Ovary (tissue), 7 donors: ENCODE measurements at regions not wholly inside any gene's neighbourhood (a gene's known extent, or its start where the extent isn't known, plus 50 kb on each side); places are given as distances from the start of the nearest gene placed in this dataset.

Experiments used
- DNase-seq, 5 donors: peaks; one replicate each; pipeline ENCODE4 v3.0.0-alpha.2; 2019 to 2020
- H3K27ac ChIP-seq, 2 donors: fragments of 200-600 bp; one replicate each; pipeline versions ENCODE4 v1.5.1 to v1.8.0; 2019 to 2022
- H3K27me3 ChIP-seq: fragments of 200-600 bp; one replicate; pipeline ENCODE4 v1.8.0; 2022
- H3K36me3 ChIP-seq: fragments of 200-600 bp; sonication (generic); one replicate; pipeline ENCODE4 v1.5.1; 2019
- H3K4me1 ChIP-seq: one replicate; pipeline ENCODE4 v1.8.1; 2013; ENCODE audit warnings: mild to moderate bottlenecking, moderate library complexity; ENCODE audit not compliant: insufficient read depth
- H3K4me3 ChIP-seq: fragments of 200-600 bp; sonication (generic); one replicate; pipeline ENCODE4 v1.5.1; 2017
- H3K9me3 ChIP-seq, 2 donors: fragments of 200-600 bp in 1 of 2; sonication (generic) in 1 of 2; one replicate each; pipeline versions ENCODE4 v1.5.1 to v1.8.1; 2013 to 2019; ENCODE audit warnings: mild to moderate bottlenecking in 1 of 2, moderate library complexity in 1 of 2
- EP300 ChIP-seq: sonication (generic); formaldehyde crosslinking; IDR thresholded peaks from one replicate; pipeline ENCODE4 v1.6.1; 2017; ENCODE audit warnings: antibody characterized with exemption
- POLR2A ChIP-seq: fragments of 450-650 bp; IDR thresholded peaks from one replicate; pipeline ENCODE4 v1.6.1; 2017; ENCODE audit warnings: antibody characterized with exemption, mild to moderate bottlenecking, moderate library complexity
- WGBS, 3 donors: extraction: QIAGEN DNeasy Blood & Tissue Kit in 1 of 3; methylation state at CpG; one replicate each; pipeline versions ENCODE4 v1.1.5 to v1.1.7; 2013 to 2017; 5-methylcytosine and 5-hydroxymethylcytosine counted together
- intact Hi-C, 4 donors: fragments of 100-400 bp; cut with DNase I; formaldehyde crosslinking; loops; one replicate each; pipeline versions ENCODE4 v1.11.0 to v1.15.1; 2022 to 2023
- TF ChIP-seq, protein P1 (sequence below), 3 donors: fragments of 450-650 bp in 2 of 3; fragments of 200-600 bp in 1 of 3; IDR thresholded peaks; one replicate each; pipeline versions ENCODE4 v1.5.1 to v1.8.0; 2016 to 2022; ENCODE audit warnings: antibody characterized with exemption in 3 of 3, mild to moderate bottlenecking in 1 of 3
- donor health status: DM: no; HTN: no; CAD: no; lungs with moderate emphysema.
- donor health status: DM: no; HTN: no; CAD: no.
- donor health status: Bipolar disorder and iron deficiency.
- donor health status: DM: no; HTN: no; CAD: no.
- donor health status: DM: yes; HTN: yes; CAD: no.

DNA sequence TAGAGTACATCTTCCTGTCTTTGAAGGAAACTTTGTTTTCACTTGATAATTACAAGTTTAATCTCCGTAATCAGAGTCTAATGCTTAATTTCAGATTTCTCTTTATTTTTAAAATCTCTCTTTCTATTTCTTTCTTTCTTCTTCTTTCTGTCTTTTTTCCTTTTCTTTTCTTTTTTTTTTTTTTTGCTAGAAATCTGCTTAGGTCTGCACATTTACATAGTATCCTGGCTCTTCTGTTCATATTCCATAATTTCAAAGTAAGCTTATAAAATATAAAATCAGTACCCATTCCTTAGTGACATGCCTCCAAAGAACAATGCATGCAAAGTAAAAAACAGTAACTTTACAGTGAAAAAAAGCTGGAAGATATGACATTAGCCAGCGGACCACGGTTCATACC lies 601.7 kb upstream of the VSTM2A start:
- WGBS, 3 donors, result 92 to 94% (median 93%) methylated on average over 3 of the region's 3 CpGs
- Histone ChIP-seq H3K27ac (no peak overlapping the region), H3K4me3 (no peak overlapping the region), H3K4me1 (no peaks in the 10 kb centered on the region), H3K27me3 (no peaks in the 10 kb centered on the region), H3K9me3 (no peaks in the 10 kb centered on the region), H3K36me3 (no peaks in the 10 kb centered on the region)
- TF ChIP-seq EP300 (no peak), POLR2A (no peak)
- TF ChIP-seq, protein P1, sequence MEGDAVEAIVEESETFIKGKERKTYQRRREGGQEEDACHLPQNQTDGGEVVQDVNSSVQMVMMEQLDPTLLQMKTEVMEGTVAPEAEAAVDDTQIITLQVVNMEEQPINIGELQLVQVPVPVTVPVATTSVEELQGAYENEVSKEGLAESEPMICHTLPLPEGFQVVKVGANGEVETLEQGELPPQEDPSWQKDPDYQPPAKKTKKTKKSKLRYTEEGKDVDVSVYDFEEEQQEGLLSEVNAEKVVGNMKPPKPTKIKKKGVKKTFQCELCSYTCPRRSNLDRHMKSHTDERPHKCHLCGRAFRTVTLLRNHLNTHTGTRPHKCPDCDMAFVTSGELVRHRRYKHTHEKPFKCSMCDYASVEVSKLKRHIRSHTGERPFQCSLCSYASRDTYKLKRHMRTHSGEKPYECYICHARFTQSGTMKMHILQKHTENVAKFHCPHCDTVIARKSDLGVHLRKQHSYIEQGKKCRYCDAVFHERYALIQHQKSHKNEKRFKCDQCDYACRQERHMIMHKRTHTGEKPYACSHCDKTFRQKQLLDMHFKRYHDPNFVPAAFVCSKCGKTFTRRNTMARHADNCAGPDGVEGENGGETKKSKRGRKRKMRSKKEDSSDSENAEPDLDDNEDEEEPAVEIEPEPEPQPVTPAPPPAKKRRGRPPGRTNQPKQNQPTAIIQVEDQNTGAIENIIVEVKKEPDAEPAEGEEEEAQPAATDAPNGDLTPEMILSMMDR (IDR thresholded peaks at IDR 0.05), result no peak
- DNase-seq, result no peak
- intact Hi-C loops, result no loop called here

DNA sequence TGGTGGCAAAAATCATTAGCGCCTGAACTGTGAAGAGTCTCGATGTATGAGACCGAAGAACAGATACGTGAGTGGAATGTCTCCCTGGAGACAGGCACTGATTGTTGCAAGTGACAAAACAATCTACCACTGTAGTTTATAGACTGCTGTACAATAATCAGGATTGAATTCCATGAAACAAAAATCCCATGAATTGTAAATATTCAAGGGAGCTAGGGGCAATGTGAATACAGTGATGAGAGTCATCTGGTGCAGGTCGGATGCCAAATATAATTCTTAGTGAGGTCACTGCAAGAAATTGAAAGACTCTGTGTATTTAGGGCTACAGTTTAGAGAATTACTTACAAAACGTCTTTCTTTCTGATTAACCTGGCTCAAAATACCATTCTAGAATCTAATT lies 594.4 kb upstream of the VSTM2A start:
- Histone ChIP-seq H3K36me3 (no peaks in the 10 kb centered on the region), H3K9me3 (no peaks in the 10 kb centered on the region), H3K27me3 (no peaks in the 10 kb centered on the region), H3K4me1 (no peaks in the 10 kb centered on the region), H3K4me3 (no peak overlapping the region), H3K27ac (no peak overlapping the region)
- WGBS, 3 donors, result 11 to 28% (median 17%) methylated on average over 6 of the region's 6 CpGs
- TF ChIP-seq POLR2A (no peak), EP300 (no peak)
- TF ChIP-seq, protein P1 (IDR thresholded peaks at IDR 0.05), result no peak
- intact Hi-C loops, result no loop called here
- no peak for DNase-seq

DNA sequence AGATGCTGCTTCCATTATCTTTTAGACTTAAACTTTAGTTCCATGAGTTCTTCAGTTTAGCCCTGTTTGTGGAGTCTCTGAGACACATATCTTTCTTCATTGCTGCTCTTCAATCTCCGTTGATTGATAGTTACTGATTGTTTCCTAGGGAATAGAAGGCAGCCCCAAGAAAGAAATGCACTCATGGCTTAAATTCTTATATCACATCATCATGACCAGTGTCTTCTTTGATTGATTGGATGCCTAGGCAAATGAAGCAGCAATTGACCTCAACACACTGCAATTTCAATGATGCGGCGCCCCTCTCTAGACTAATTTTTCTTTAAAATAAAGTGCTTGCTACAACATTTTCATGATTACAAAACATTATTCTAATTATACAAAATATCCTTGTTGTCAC lies 576.5 kb upstream of the VSTM2A start:
- Histone ChIP-seq H3K4me1 (no peaks in the 10 kb centered on the region), H3K4me3 (no peak overlapping the region), H3K27ac (no peak overlapping the region), H3K9me3 (no peaks in the 10 kb centered on the region), H3K36me3 (no peaks in the 10 kb centered on the region), H3K27me3 (no peaks in the 10 kb centered on the region)
- no peak for DNase-seq
- 89 to 93% (median 89%) methylated on average over 3 of the region's 3 CpGs for WGBS, 3 donors
- TF ChIP-seq, protein P1 (IDR thresholded peaks at IDR 0.05), result no peak
- TF ChIP-seq POLR2A, result no peak
- TF ChIP-seq EP300, result no peak
- intact Hi-C loops, result no loop called here

DNA sequence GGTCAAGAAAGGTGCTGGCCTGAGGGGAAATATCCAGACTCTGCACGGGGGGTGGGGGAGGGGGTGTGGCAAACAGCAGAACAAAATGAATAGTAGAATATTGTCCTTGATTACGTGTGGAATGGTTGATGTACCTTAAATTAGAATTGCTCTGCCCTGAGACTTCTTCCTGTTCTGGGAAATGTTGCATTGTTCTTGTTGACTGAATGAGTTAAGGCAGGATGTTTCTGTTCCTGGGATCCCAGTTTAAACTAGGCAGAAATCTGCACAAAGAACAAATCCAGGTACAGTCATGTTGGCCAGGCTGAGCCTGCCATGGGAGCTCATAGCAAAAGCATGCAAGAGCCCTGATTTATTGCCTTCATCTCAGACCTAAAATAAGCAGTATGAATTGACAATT lies 558.7 kb upstream of the VSTM2A start:
- intact Hi-C loops, result no loop called here
- WGBS, 3 donors, result 57 to 72% (median 62%) methylated on average over 2 of the region's 2 CpGs

More for the DNA sequence above, 558.7 kb upstream of the VSTM2A start:
- no peak overlapping the region for H3K27ac ChIP-seq
- no peaks in the 10 kb centered on the region for H3K9me3 ChIP-seq
- DNase-seq, result no peak
- H3K27me3 ChIP-seq, result no peaks in the 10 kb centered on the region
- H3K36me3 ChIP-seq, result no peaks in the 10 kb centered on the region
- TF ChIP-seq EP300 (no peak), POLR2A (no peak)
- TF ChIP-seq, protein P1 (IDR thresholded peaks at IDR 0.05), result no peak
- H3K4me1 ChIP-seq, result no peaks in the 10 kb centered on the region
- no peak overlapping the region for H3K4me3 ChIP-seq
